ENCODE measurements at regions not wholly inside any gene's neighbourhood (a gene's known extent, or its start where the extent isn't known, plus 50 kb on each side); places are given as distances from the start of the nearest gene placed in this dataset.

DNA sequence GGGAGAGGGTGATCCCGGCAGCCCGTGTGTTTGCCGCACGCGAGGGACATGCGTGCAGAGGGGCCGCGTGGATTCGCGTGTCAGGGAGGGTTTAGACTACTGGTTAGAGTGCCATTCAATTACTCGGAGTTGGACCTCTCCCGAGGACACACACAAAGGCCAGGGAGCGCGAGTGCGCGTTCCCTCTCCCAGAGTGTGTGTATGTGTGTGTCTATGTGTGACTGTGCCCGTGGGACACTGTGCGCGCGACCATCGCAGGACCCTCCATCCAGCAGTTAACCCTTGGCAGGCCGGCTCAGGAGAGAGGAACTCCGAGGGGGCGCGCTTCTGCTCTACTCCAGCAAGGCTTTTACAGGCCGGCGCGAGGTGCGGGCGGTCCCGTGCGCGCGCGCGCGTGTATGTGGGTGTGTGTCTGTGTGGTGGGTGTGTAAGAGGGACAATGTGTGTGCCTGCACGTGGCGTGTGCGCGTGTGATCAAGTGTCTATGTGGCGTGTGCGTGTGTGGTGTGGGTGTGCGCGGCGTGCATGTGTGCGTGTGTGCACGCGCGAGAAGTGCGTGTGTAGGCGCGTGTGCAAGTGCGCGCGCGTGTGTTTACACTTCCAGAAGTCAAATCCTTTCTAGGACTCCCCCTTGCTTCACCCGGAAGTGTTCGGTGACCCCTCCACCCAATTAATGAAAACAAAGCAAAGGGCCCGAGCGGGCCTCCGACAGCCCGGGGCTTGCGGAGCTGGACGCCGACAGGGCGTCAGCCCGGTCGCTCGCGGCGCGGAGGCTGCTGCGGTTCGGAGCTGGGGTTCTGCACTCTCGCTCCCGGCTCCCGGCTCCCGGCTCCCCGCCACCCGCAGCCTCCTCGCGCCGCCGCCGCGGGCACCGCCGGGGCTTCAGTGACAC, 75.3 kb upstream of the TBCA start:
- TF ChIP-seq GATA2 (IDR thresholded peaks at IDR 0.05; ENCODE audit: low read depth, low read length) (no peak), GATA3 (IDR thresholded peaks at IDR 0.05; ENCODE audit: low read depth, low read length) (no peak)

All from SH-SY5Y (cell line).